ENCODE measurements at regions not wholly inside any gene's neighbourhood (a gene's known extent, or its start where the extent isn't known, plus 50 kb on each side); places are given as distances from the start of the nearest gene placed in this dataset.

- TF ChIP-seq EP300 (IDR thresholded peaks at IDR 0.05) (no peak), CTCF (IDR thresholded peaks at IDR 0.05) (no peak)
These were observed 274.6 kb upstream of the GALNTL6 start for GRCh38 chr4:171538601-171539100.
